T47D (cell line): ENCODE measurements at regions not wholly inside any gene's neighbourhood (a gene's known extent, or its start where the extent isn't known, plus 50 kb on each side); places are given as distances from the start of the nearest gene placed in this dataset.
"Not testable (repeated sequence)": the region's sequence is repeated elsewhere in the genome, so short reads cannot be mapped to it uniquely, and the experiment has no call there.

Source experiments
- DNase-seq, 2 experiments: peaks; one replicate each; pipeline versions ENCODE4 v3.0.0 to v3.0.0-alpha.2; 2011 to 2012; ENCODE audit warnings: low read depth in 1 of 2, low spot score in 1 of 2
- JUND ChIP-seq: IDR thresholded peaks from 2 replicates; pipeline ENCODE4 v1.6.1; 2012; ENCODE audit warnings: low read depth
- in situ Hi-C: cut with HindIII; loops from 2 replicates; pipeline ENCODE4 v1.10.0; 2016; ENCODE audit warnings: low sequenced_read_pairs, low pct_unique_long_range_greater_than_20kb

DNA sequence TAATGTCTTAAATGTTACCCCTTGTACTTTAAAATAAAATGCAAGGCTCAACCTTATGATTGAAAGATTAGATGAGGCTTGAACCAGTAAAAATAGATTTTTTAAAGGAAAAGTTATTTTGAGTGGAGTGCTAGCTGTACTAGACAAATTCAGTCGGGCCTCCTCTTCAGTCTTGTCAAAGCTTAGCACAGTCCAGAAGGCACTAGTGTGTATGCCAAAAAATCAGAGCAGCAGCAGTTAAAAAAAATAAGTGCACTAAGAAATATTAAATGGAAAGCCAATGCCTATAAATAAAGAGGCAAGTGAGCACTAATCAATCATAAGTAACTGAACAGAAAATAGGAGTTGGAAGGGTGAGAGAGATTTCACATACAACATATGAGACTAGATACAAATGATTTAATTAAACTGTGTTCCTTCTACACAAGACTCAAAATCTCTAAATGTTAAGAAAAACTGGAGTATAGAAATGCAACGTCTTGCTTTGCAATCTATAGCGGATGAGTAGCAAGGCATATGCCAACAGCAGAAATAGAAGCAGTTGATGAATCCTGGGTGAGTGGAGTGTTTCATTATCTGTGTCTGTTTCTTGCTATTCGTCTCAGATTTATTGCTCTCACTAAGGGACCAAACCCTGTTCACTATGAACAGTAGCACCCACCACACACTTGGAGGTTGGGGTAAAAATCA, 172.1 kb downstream of the ETNK1 start:
- DNase-seq, result no peak
- in situ Hi-C loops, result no loop called here
- no peak for TF ChIP-seq JUND

DNA sequence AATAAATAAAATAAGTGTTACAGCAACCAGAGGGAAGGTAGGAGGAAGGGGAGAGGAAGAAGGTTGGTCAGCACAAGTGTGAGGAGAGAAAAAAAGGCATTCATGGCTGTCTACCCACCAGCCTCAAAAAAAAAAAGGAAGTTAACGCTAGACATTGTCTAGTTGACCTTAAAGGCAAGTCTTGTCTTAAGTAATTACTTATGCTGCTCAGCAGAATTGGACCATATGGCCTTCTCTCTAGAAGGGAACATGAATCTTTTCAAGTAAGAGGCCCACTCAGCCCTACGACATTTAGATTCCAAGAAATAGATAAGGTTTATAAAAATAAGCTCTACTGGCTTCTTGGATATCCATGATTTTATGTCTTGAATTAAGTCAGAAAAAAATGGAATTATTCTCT, 172.7 kb downstream of the ETNK1 start:
- DNase-seq, result no peak
- in situ Hi-C loops, result no loop called here
- TF ChIP-seq JUND, result no peak

DNA sequence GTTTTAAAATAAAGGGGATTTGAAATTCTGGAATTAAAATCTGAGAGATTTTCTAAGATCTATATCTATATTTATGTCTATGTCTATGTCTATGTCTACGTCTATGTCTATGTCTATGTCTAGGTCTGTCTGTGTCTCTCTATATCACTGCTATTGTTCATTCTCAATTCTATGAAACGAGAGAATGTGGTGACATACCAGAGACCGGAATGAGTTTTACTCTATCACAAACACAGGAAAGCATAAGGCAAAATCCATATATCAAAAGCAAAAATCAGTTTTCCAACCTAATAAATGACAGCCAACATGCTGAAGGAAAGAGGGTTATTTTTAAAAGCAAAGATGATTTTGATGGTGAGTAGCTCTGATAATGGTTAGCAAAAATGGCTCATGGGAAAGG, 173.1 kb downstream of the ETNK1 start:
- no peak for DNase-seq
- no peak for TF ChIP-seq JUND
- in situ Hi-C loops, result no loop called here

DNA sequence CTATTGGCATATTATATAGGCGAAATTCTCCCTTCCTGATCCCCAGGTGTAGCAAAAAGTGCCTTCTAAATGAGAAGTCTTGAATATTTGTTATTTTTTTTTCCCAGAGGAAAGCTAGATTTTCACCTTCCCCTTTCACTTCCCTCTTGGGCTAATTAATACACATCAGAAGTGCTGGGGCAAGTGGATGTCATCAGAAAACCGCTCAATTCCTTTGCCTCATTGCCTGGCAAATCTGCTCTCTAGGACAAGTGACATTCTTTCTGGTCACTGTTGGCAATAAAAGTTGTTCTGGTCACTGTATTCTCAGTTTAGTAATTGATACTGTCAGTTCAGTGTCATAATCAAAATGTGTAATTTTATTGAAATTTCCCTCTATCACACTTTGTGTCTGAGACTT, 174.5 kb downstream of the ETNK1 start:
- no peak for TF ChIP-seq JUND
- no peak for DNase-seq
- in situ Hi-C loops, result no loop called here

DNA sequence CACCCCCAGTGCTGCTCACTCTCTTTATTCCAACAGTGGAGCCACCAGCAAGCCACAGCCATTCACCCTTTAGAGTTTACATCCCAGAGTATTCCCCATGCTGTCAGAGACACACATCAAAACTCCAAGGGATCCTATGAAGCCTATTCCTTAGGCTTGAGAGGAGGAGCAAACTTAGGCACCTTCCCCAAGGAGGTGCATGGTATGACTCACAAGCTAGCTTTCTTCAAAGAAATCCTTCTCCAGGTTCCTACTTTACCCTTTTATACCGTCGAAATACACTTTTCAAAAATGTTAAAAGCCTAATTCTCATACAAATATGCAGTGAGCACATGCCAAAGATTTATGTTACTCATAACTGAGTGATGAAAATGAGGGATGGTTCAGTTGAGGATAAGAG, 175.4 kb downstream of the ETNK1 start:
- TF ChIP-seq JUND, result no peak
- in situ Hi-C loops, result no loop called here
- DNase-seq, result no peak

DNA sequence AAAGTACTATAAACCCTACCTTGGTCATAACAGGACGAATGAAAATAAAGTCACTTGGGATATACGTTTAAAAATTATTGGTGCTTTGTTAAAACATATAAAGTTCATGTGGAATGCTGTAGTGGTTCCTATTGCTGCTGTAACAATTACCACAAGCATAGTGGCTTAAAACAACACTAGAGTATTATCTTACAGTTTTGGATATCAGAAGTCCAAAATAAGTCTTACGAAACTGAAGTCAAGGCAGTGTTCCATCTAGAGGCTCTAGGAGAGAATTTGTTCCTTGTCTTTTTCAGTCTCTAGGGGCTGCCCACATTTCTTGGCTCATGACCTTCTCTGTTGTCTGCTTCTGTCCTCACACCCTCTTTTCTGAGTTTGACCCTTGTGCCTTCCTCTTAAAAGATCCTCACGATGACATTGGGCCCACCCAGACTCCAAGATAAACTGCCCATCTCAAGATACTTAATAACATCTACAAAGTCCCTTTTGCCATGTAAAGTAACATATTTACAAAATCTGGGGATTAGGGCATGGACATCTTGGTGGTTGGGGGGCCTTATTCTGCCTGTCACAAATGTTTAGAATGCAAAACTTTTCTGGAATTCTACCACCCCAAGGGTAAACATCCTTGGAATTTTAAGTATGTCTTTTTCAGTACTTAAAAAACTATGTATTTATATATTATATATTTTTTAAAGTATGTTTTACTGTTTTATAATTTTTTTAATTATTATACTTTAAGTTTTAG, 178.1 kb downstream of the ETNK1 start:
- in situ Hi-C loops, result no loop called here
- DNase-seq, result no peak
- no peak for TF ChIP-seq JUND

DNA sequence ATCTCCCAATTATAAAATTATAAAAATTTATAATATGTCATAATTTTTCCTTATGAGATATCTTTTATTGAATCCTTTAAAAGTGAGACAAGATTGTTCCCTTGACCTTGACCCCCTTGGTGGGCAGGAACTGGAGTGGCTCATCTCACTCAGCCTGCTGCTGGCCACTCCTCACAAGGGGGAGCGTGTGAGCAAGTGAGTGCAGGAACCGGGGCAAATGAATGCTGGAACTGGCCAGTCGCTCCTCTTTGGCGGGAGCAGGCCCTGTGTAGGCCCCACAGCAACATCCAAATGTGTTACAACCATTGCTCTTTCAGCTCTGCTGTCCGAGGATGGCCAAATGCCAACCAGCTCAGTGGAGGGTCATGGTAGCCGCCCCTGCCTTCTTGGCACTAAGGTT, 178.8 kb downstream of the ETNK1 start:
- in situ Hi-C loops, result no loop called here
- no peak for TF ChIP-seq JUND
- DNase-seq, result no peak

DNA sequence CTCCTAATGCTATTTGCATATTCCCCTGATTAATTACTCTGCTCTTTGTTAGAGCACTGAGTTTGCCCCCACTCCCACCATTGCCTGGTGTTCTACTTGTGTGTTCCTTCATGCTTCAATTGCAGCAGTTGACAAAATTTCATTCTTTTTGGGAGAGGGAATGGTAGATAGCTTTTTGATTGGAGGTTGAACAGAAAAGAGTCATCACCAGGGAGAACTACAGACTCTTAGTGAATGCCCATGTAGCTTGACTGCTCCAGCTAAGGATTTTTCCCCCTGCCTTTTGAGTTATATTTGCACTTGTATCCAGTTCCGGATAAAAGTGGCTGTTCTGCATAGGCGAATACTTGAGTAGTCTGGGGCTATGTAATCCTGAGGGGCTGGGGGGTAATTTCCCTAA, 183.9 kb downstream of the ETNK1 start:
- DNase-seq, result no peak
- TF ChIP-seq JUND, result no peak
- in situ Hi-C loops, result no loop called here

DNA sequence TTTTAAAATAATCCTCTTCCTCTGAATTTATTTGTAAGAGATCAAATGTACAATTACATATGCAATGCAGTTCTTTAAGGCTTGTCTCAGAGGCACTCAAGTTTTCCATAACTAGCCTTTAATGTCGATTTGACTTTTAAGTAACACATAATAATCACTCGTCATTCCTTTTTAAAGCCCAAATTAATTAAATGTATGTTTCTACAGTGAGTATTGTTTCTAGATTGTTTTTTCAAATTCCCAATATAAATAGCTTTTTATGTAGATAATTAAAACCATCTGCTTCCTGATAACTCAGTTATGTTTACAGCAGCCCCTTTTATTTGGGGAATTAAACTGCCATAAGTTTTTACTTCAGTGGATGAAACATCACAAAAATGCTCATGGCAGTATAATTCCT, 185.1 kb downstream of the ETNK1 start:
- in situ Hi-C loops, result no loop called here
- no peak for DNase-seq
- no peak for TF ChIP-seq JUND

DNA sequence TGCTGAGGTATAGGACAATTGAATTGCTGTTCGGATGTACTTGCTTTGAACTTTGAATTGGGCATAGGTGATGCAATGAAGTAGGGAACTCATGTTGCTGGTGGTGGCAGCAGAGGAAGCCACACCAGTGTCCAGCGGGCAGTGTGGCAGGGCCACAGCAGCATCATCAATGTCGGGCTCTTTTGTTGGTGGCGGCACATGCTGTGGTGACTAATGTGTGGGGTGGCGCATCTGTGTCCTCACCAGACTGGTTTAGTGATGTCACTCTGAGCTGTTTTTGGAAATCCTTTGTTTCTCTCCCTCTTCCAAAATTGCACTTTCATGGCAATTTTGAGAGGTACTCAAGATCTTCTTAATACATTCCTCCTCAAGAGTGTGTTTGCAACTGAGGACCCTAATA, 187.6 kb downstream of the ETNK1 start:
- in situ Hi-C loops, result no loop called here
- no peak for TF ChIP-seq JUND
- DNase-seq, result no peak

DNA sequence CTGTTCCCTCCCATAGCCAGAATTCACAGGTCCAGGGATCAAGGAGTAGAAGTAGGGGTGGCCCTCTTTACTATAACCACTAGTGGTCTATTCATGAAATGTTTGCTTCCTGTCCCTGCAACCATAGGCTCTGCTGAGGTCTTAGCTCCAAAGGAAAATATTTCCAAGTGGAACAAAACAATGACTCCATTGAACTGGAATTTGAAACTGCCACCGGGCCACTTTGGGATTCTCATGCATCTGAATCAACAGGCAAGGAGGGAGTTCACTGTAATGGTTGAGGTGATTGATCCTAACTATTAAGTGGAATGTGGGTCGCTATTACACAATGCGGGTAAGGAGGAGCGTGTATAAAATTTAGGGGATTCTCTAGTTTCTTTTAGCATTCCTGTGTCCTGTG, 197.0 kb downstream of the ETNK1 start:
- no peak for DNase-seq
- in situ Hi-C loops, result no loop called here
- no peak for TF ChIP-seq JUND

DNA sequence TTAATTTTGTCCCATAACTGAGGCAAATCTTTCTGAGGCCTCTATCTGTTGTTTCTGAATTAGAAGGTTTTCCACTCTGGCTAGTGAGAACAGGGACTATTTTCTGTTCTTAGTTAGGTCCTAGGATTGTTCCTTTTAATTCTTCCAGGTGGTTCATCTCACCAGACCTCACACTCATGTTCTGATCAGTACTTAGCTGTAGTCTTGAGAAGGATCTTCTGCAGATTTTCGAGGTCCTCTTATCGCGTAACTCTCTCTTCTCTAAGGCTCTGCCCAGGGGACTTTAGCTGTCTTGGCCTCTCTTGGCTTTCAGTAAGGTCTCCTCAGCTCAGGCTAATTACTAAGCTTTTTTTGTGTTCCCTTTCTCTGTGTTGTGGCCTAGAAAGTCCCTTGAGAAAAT, 201.1 kb downstream of the ETNK1 start:
- no peak for TF ChIP-seq JUND
- in situ Hi-C loops, result no loop called here
- no peak for DNase-seq

DNA sequence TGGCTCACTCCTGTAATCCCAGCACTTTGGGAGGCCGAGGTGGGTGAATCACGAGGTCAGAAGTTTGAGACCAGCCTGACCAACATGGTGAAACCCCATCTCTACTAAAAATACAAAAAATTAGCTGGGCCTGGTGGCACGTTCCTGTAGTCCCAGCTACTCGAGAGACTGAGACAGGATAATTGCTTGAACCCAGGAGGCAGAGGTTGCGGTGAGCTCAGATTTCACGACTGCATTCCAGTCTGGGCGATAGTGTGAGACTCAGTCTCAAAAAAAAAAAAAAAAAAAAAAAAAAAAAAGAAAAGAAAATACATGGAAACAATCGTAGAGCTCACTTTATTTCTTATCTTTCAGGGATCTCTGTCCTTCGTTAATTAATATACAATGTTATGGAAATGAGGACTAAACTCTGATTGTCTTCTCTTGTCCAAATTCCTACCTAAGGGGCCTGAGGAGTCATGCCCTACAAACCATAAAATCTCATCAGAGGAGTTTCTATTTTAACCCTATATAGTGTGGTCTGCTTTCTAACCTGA, 201.5 kb downstream of the ETNK1 start:
- in situ Hi-C loops, DNase-seq: not testable (repeated sequence)
